GM21786 (cell line): ENCODE measurements at regions not wholly inside any gene's neighbourhood (a gene's known extent, or its start where the extent isn't known, plus 50 kb on each side); places are given as distances from the start of the nearest gene placed in this dataset.
"Not testable (repeated sequence)": the region's sequence is repeated elsewhere in the genome, so short reads cannot be mapped to it uniquely, and the experiment has no call there.

Source experiments
- ATAC-seq: cut with Tn5 transposase; IDR thresholded peaks from one replicate; pipeline ENCODE4 v1.9.1; 2021; ENCODE audit not compliant: unreplicated experiment

- ATAC-seq, result no peak
Measured at GRCh38 chr20:19833395-19833794, 75.3 kb downstream of the RIN2 start.

DNA sequence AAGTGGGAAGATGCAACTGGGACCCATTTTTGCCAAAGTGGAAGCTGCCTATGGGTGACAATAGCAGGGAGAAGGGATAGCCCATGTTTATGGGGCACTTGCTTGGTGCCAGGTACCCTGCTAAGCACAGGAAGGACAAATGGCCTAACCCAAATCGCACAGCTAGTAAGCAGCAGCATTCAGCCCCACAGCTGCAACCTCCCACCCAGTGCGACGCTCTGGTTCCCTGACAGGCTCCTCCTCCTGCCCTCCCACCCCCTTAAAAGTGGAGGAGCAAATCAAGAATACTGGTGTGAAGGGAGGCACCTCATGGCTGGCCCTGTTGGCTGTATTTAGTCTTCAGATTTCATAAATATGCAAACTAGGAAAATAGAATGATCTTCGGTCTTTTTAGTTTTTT, 76.2 kb downstream of the RIN2 start:
- ATAC-seq, result no peak

DNA sequence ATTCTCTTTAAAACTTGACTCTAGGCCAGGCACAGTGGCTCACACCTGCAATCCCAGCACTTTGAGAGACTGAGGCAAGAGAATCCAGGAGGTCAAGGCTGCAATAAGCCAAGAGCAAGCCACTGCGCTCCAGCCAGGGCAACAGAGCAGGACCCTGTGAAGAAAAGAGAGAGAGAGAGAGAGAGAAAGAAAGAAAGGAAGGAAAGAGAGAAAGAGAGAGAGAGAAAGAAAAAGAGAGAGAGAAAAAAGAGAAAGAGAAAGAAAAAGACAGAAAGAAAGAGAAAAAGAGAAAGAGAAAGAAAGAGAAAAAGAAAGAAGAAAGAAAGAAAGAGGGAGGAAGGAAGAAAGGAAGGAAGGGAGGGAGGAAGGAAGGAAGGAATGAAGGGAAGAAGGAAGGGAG, 76.7 kb downstream of the RIN2 start:
- ATAC-seq, result no peak

- no peak for ATAC-seq
Measured at GRCh38 chr20:19835533-19836222, 77.6 kb downstream of the RIN2 start.

DNA sequence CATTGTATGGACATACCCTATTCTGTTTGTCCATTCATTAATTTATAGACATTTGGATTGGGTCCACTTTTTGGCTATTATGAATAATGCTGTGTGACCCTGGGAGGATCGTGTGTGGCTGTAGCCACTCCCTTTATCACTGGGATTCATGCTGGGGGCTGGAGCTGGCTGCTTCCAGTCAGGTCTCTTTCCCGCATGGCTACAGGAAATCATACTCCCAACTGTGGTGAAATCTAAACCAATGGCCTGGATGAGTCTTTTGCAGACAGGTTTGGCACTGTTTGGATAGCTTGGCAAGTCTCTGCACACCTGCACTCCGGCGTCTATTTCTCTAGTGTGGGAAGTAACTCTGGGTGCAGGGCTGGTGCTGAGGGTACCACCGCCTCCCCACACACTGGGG, 80.4 kb downstream of the RIN2 start:
- no peak for ATAC-seq

DNA sequence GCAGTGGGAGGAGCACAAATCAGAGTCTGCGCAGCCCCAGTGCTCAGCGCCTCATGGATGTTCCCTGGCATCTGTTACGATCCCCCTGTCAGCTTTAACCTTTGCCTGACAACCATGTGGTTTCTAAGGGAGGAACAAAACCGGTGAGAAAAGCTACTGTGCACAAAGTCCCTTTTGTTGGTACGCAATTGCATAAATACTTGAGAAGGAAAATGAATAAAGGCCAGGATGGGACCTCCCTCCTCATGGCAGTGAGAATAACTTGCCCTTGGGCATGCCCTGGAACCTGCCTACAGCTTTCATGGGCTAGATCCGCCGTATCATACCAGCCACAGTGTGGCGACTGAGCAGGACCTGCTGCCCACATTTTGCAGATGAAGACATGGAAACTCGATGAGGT, 81.0 kb downstream of the RIN2 start:
- ATAC-seq, result no peak

DNA sequence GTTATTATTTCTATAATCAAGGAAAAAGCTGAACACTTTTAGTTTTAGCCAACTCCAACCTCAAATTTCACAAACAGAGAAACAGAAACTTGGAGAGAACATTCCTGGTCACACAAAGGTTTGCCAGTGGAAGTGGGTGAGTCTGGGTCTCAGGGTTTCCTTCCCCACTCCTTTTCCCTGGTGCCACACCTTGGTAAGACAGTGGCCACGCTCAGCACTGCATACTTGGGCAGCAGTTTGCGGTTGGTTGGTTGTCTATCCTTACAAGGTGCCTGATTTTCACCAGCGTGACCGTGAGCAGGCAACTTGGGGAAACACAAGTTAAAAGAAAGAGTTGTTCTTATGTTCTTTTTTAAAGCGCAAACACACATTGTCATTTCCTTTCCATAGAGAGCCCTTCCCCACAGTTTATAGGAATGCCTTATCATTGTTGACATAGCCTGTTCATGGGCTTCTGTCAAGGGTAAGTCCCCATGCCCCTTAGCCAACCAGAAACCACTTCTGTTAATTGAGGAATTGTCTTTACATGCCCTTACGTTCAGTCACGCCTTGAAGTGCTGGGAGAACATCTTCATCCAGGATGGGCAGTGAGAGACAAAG, 82.2 kb downstream of the RIN2 start:
- no peak for ATAC-seq

- no peak for ATAC-seq
Measured at GRCh38 chr20:19841740-19842139, 83.7 kb downstream of the RIN2 start.

GRCh38 chr20:19844850-19845249, 86.8 kb downstream of the RIN2 start:
- not testable (repeated sequence) for ATAC-seq

DNA sequence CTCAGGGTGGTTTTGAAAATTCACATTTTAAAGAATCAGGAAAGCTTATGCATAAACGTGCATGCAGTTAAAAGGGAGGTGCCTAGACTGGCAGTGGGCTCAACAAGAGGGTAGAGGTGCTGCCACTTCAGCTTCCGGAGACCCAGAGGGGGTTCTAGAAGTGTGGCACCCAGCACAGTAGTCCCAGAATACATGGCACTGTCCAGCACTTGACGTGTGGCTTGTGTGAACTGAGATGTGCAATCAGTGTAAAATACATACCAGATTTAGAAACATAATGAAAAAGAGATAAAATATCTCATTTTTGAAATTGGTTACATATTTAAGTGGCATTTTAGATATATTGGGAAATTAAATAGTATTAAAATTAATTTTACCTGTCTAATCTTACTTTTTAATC, 89.3 kb downstream of the RIN2 start:
- ATAC-seq, result no peak

GRCh38 chr20:19849341-19850197, 91.5 kb downstream of the RIN2 start:
- ATAC-seq, result no peak

GRCh38 chr20:19850198-19850533, 92.1 kb downstream of the RIN2 start:
- no peak for ATAC-seq

DNA sequence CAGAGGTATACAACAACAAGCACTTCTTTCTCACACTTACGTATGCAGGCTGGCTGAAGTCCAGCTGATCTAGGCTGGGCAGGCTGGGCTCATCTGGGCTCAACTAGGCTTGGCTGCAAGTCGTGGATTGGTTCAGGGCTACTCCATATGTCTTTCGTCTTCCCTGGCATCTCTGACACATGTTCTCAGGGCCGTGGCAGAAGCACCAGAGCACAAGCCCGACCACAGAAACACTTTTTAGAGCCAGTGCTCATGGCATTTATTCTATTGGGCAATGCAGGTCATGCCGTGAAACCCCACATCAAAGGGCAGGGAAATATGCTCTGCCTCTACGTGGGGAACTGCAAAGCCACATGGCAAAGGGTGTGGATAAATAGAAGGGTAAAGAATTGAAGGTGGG, 93.8 kb downstream of the RIN2 start:
- no peak for ATAC-seq

DNA sequence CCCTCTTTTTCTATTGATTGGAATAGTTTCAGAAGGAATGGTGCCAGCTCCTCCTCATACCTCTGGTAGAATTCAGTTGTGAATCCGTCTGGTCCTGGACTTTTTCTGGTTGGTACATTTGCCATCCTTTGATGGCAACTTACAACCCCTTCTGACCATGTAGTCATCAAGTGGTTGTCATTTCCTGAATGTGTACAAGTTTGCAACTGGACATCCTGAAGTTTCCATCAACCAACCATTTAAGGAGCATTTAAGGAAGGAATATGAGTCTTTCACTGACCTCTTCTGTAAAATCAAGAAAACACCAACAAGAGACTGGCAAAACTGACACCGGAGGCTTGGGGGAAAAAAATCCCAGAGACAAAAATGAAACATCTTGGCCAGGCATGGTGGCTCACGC, 97.4 kb downstream of the RIN2 start:
- no peak for ATAC-seq

- no peak for ATAC-seq
Measured at GRCh38 chr20:19858466-19859371, 100.7 kb downstream of the RIN2 start.

DNA sequence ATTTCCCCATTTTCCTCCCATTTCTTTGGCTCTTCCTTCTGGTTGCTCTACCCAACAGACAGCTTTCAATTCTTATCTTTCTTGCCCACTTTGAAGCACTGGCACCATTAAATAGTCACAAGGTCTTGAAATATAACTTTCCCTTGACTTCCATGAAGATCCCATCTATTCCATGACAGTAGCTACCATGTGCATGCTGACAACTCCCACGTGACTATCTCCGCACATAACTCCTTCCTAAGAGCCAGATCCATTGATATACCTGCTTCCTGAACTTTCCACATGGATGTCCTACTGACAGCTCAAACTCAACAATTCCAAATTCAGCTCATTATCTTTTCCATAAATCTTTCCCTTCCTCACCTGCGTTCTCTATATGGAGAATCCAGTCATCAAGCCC, 101.4 kb downstream of the RIN2 start:
- ATAC-seq, result no peak

DNA sequence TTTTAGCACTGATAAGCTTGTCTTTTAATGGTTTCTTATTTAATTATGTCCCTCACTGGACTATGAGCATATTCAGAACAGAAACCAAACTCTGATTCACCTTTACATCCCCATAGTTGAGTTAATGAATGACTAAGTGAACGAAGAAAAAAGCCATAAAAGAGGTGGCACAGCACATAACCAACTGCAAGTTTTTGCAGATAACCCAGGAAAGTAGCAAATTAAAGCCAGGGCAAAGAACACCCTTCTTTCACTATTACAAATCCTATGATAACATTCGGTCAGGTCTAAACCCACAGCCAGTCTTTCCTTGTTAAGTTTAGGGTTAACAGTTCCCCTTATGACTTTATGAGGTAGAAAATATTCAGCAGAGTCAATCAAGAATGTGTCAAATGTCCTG, 102.7 kb downstream of the RIN2 start:
- ATAC-seq, result no peak

DNA sequence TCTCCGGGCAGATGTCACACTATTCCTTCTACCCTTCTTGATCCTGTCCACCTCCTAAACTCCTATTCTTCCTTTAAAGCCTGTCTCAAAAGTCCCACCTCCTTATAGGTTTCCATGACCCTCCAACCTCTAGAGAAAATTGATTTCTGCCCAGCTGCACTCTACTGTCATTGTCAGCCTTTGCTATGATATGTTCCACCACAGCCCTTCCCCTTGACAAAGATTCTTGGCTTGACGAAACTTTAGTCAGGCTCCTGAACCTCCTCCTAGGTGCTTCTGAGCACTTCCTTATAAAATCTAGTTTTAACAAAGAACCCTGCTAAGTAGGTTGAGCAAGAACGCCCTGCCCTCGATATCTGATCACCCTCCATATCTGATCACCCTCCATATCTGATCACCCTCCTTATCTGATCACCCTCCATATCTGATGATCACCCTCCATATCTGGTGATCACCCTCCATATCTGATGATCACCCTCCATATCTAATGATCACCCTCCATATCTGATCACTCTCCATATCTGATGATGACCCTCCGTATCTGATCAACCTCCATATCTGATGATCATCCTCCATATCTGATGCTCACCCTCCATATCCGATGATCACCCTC, 103.2 kb downstream of the RIN2 start:
- no peak for ATAC-seq

- ATAC-seq, result no peak
Measured at GRCh38 chr20:19864130-19864529, 106.1 kb downstream of the RIN2 start.

DNA sequence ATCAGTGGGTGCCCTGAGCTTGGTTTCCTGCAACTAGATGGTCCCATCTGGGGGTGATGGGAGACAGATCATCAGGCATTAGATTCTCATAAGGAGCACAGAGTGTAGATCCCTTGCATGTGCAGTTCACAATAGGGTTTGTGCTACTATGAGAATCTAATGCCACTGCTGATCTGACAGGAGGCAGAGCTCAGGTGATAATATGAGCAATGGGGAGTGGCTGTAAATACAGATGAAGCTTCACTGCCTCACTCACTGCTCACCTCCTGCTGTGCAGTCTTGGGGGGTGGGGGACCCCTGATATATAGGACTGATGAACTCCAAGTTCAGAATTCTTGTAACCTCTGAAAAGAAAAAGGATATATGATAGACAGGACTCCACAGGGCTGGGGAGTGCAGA, 108.0 kb downstream of the RIN2 start:
- no peak for ATAC-seq

- ATAC-seq, result no peak
Measured at GRCh38 chr20:19867074-19867473, 109.0 kb downstream of the RIN2 start.
